ENCODE measurements at regions not wholly inside any gene's neighbourhood (a gene's known extent, or its start where the extent isn't known, plus 50 kb on each side); places are given as distances from the start of the nearest gene placed in this dataset.
"Not testable (repeated sequence)": the region's sequence is repeated elsewhere in the genome, so short reads cannot be mapped to it uniquely, and the experiment has no call there.

GRCh38 chr3:10688548-10689172, 127.4 kb upstream of the SLC6A11 start:
- Histone ChIP-seq H3K27ac (no peak overlapping the region), H3K9me3 (ENCODE audit: low read depth, low read length) (no peaks in the 10 kb centered on the region), H3K9ac (ENCODE audit: insufficient read length) (no peak overlapping the region), H3K4me3 (no peak overlapping the region), H3K36me3 (ENCODE audit: insufficient read depth, low read length) (no peaks in the 10 kb centered on the region)
- TF ChIP-seq POLR2AphosphoS5 (IDR thresholded peaks at IDR 0.05; ENCODE audit: borderline replicate concordance, low read depth, low read length) (no peak), FOXP2 (optimal IDR thresholded peaks at IDR 0.05; ENCODE audit: control extremely low read depth, extremely low read length, insufficient read depth) (no peak), EZH2 (IDR thresholded peaks at IDR 0.05) (no peak)
- no peak for DNase-seq (ENCODE audit: low read depth, low spot score)

- no peak for DNase-seq (ENCODE audit: low read depth, low spot score)
- H3K9me3 ChIP-seq (ENCODE audit: low read depth, low read length), result no peaks in the 10 kb centered on the region
- no peaks in the 10 kb centered on the region for H3K36me3 ChIP-seq (ENCODE audit: insufficient read depth, low read length)
- H3K4me3 ChIP-seq, result no peak overlapping the region
- TF ChIP-seq EZH2 (IDR thresholded peaks at IDR 0.05) (no peak), POLR2AphosphoS5 (IDR thresholded peaks at IDR 0.05; ENCODE audit: borderline replicate concordance, low read depth, low read length) (no peak), FOXP2 (optimal IDR thresholded peaks at IDR 0.05; ENCODE audit: control extremely low read depth, extremely low read length, insufficient read depth) (no peak)
- H3K9ac ChIP-seq (ENCODE audit: insufficient read length), result no peak overlapping the region
- no peak overlapping the region for H3K27ac ChIP-seq
These were observed 123.9 kb upstream of the SLC6A11 start for GRCh38 chr3:10692039-10692622.

GRCh38 chr3:10693457-10693856, 122.6 kb upstream of the SLC6A11 start:
- H3K9me3 ChIP-seq (ENCODE audit: low read depth, low read length), result no peaks in the 10 kb centered on the region
- DNase-seq (ENCODE audit: low read depth, low spot score), result no peak
- H3K4me3 ChIP-seq, result no peak overlapping the region
- H3K9ac ChIP-seq (ENCODE audit: insufficient read length), result no peak overlapping the region
- TF ChIP-seq POLR2AphosphoS5 (IDR thresholded peaks at IDR 0.05; ENCODE audit: borderline replicate concordance, low read depth, low read length) (no peak), FOXP2 (optimal IDR thresholded peaks at IDR 0.05; ENCODE audit: control extremely low read depth, extremely low read length, insufficient read depth) (no peak), EZH2 (IDR thresholded peaks at IDR 0.05) (no peak)
- H3K36me3 ChIP-seq (ENCODE audit: insufficient read depth, low read length), result no peaks in the 10 kb centered on the region
- H3K27ac ChIP-seq, result no peak overlapping the region

- TF ChIP-seq POLR2AphosphoS5 (IDR thresholded peaks at IDR 0.05; ENCODE audit: borderline replicate concordance, low read depth, low read length) (no peak), EZH2 (IDR thresholded peaks at IDR 0.05) (no peak), FOXP2 (optimal IDR thresholded peaks at IDR 0.05; ENCODE audit: control extremely low read depth, extremely low read length, insufficient read depth) (no peak)
- Histone ChIP-seq H3K9ac (ENCODE audit: insufficient read length) (no peak overlapping the region), H3K27ac (no peak overlapping the region), H3K4me3 (no peak overlapping the region), H3K9me3 (ENCODE audit: low read depth, low read length) (no peaks in the 10 kb centered on the region), H3K36me3 (ENCODE audit: insufficient read depth, low read length) (no peaks in the 10 kb centered on the region)
- DNase-seq (ENCODE audit: low read depth, low spot score), result no peak
These were observed 121.8 kb upstream of the SLC6A11 start for GRCh38 chr3:10694179-10694578.

- H3K36me3 ChIP-seq (ENCODE audit: insufficient read depth, low read length); DNase-seq (ENCODE audit: low read depth, low spot score); H3K4me3 ChIP-seq; H3K27ac ChIP-seq; H3K9me3 ChIP-seq (ENCODE audit: low read depth, low read length); H3K9ac ChIP-seq (ENCODE audit: insufficient read length): not testable (repeated sequence)
These were observed 120.8 kb upstream of the SLC6A11 start for GRCh38 chr3:10695186-10695585.

GRCh38 chr3:10695595-10696285, 120.3 kb upstream of the SLC6A11 start:
- Histone ChIP-seq H3K9ac (ENCODE audit: insufficient read length) (no peak overlapping the region), H3K9me3 (ENCODE audit: low read depth, low read length) (no peaks in the 10 kb centered on the region), H3K4me3 (no peak overlapping the region), H3K27ac (no peak overlapping the region), H3K36me3 (ENCODE audit: insufficient read depth, low read length) (no peaks in the 10 kb centered on the region)
- DNase-seq (ENCODE audit: low read depth, low spot score), result no peak
- TF ChIP-seq POLR2AphosphoS5 (IDR thresholded peaks at IDR 0.05; ENCODE audit: borderline replicate concordance, low read depth, low read length) (no peak), EZH2 (IDR thresholded peaks at IDR 0.05) (no peak), FOXP2 (optimal IDR thresholded peaks at IDR 0.05; ENCODE audit: control extremely low read depth, extremely low read length, insufficient read depth) (no peak)

GRCh38 chr3:10697918-10698317, 118.1 kb upstream of the SLC6A11 start:
- no peak for DNase-seq (ENCODE audit: low read depth, low spot score)
- no peak overlapping the region for H3K9ac ChIP-seq (ENCODE audit: insufficient read length)
- H3K9me3 ChIP-seq (ENCODE audit: low read depth, low read length), result no peaks in the 10 kb centered on the region
- no peak overlapping the region for H3K4me3 ChIP-seq
- TF ChIP-seq EZH2 (IDR thresholded peaks at IDR 0.05) (no peak), POLR2AphosphoS5 (IDR thresholded peaks at IDR 0.05; ENCODE audit: borderline replicate concordance, low read depth, low read length) (no peak), FOXP2 (optimal IDR thresholded peaks at IDR 0.05; ENCODE audit: control extremely low read depth, extremely low read length, insufficient read depth) (no peak)
- no peak overlapping the region for H3K27ac ChIP-seq
- no peaks in the 10 kb centered on the region for H3K36me3 ChIP-seq (ENCODE audit: insufficient read depth, low read length)

- Histone ChIP-seq H3K27ac (no peak overlapping the region), H3K36me3 (ENCODE audit: insufficient read depth, low read length) (no peaks in the 10 kb centered on the region), H3K9ac (ENCODE audit: insufficient read length) (no peak overlapping the region), H3K4me3 (no peak overlapping the region), H3K9me3 (ENCODE audit: low read depth, low read length) (no peaks in the 10 kb centered on the region)
- TF ChIP-seq EZH2 (IDR thresholded peaks at IDR 0.05), result no peak
- TF ChIP-seq POLR2AphosphoS5 (IDR thresholded peaks at IDR 0.05; ENCODE audit: borderline replicate concordance, low read depth, low read length), result no peak
- no peak for TF ChIP-seq FOXP2 (optimal IDR thresholded peaks at IDR 0.05; ENCODE audit: control extremely low read depth, extremely low read length, insufficient read depth)
- no peak for DNase-seq (ENCODE audit: low read depth, low spot score)
These were observed 115.2 kb upstream of the SLC6A11 start for GRCh38 chr3:10700821-10701220.
